ENCODE measurements at regions not wholly inside any gene's neighbourhood (a gene's known extent, or its start where the extent isn't known, plus 50 kb on each side); places are given as distances from the start of the nearest gene placed in this dataset.

DNA sequence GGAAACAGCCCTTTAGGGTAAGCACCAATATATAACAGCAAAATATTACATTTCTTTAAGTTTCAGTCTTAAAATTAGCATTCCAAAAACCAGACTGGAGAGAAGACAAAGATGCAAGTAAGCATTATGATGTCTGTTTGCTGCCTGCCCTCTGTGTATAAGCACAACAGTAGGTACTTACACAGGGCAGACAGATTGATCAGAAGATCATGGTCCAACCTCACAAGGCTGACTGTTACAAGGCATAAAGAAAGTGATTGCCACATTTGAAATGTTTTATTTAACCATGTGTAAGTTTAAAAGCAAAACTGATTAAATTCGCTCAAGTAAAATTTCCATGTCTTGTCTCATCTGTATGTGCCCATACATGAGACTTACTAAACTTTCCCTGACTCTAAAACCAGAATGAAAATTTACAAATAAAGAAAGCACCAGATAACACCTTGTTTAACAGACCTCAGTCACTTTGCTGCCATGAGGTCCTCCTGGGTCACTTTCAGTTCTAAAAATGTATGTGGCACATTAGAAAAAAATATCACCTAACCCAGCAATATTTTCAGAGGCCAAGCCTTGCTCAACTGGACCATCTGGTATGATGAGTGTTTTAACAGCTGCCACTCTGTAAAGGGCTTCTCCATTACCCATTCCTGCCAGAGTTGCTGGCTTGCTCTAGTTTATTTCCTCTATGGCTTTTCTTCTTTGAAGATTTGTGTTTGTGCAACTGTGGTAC, 297.0 kb downstream of the RBM26 start:
- Histone ChIP-seq H3K4me1 (no peaks in the 10 kb centered on the region), H3K9me3 (no peaks in the 10 kb centered on the region), H3K27ac (no peak overlapping the region), H3K36me3 (no peaks in the 10 kb centered on the region), H3K27me3 (no peaks in the 10 kb centered on the region), H3K4me3 (no peak overlapping the region), H3K9ac (ENCODE audit: low read depth in 2 of 2, low read length in 2 of 2) (no peak overlapping the region)
- DNase-seq = no peak
- TF ChIP-seq, protein P1, sequence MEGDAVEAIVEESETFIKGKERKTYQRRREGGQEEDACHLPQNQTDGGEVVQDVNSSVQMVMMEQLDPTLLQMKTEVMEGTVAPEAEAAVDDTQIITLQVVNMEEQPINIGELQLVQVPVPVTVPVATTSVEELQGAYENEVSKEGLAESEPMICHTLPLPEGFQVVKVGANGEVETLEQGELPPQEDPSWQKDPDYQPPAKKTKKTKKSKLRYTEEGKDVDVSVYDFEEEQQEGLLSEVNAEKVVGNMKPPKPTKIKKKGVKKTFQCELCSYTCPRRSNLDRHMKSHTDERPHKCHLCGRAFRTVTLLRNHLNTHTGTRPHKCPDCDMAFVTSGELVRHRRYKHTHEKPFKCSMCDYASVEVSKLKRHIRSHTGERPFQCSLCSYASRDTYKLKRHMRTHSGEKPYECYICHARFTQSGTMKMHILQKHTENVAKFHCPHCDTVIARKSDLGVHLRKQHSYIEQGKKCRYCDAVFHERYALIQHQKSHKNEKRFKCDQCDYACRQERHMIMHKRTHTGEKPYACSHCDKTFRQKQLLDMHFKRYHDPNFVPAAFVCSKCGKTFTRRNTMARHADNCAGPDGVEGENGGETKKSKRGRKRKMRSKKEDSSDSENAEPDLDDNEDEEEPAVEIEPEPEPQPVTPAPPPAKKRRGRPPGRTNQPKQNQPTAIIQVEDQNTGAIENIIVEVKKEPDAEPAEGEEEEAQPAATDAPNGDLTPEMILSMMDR (IDR thresholded peaks at IDR 0.05) = no peak
- intact Hi-C loops (cut with DNase I) = no loop called here

GRCh38 chr13:79098596-79098995, 307.5 kb downstream of the RBM26 start:
- Histone ChIP-seq H3K9me3 (no peaks in the 10 kb centered on the region), H3K9ac (ENCODE audit: low read depth in 2 of 2, low read length in 2 of 2) (no peak overlapping the region), H3K27me3 (no peaks in the 10 kb centered on the region), H3K27ac (no peak overlapping the region), H3K4me1 (no peaks in the 10 kb centered on the region), H3K36me3 (no peaks in the 10 kb centered on the region), H3K4me3 (no peak overlapping the region)
- intact Hi-C loops (cut with DNase I) = no loop called here
- DNase-seq = no peak
- TF ChIP-seq, protein P1 (IDR thresholded peaks at IDR 0.05) = no peak

DNA sequence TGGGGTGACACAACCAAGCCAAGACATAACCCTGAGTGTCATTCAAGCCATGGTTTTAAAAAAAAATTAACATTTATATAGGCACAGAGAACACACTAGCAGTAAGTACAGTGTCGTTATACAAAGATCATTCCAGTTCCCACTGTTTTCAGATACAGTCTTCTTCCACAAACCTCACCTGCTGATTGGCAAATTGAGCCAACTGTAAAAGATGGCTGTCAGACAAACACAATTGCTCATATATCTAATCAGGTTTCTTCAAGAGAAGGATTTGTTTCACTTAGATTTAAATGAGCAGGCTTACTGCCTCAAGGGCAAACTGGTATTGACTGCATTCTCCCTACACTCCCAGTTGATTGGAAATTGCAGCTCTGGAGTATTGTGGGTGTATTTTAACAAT, 308.9 kb downstream of the RBM26 start:
- no peaks in the 10 kb centered on the region for H3K27me3 ChIP-seq
- H3K36me3 ChIP-seq = no peaks in the 10 kb centered on the region
- H3K9ac ChIP-seq (ENCODE audit: low read depth in 2 of 2, low read length in 2 of 2) = no peak overlapping the region
- TF ChIP-seq, protein P1 (IDR thresholded peaks at IDR 0.05) = no peak
- H3K4me1 ChIP-seq = no peaks in the 10 kb centered on the region
- H3K4me3 ChIP-seq = no peak overlapping the region
- no peak for DNase-seq
- intact Hi-C loops (cut with DNase I) = no loop called here
- H3K27ac ChIP-seq = no peak overlapping the region
- no peaks in the 10 kb centered on the region for H3K9me3 ChIP-seq

GRCh38 chr13:79096099-79096498, 310.0 kb downstream of the RBM26 start:
- no peak for DNase-seq

DNA sequence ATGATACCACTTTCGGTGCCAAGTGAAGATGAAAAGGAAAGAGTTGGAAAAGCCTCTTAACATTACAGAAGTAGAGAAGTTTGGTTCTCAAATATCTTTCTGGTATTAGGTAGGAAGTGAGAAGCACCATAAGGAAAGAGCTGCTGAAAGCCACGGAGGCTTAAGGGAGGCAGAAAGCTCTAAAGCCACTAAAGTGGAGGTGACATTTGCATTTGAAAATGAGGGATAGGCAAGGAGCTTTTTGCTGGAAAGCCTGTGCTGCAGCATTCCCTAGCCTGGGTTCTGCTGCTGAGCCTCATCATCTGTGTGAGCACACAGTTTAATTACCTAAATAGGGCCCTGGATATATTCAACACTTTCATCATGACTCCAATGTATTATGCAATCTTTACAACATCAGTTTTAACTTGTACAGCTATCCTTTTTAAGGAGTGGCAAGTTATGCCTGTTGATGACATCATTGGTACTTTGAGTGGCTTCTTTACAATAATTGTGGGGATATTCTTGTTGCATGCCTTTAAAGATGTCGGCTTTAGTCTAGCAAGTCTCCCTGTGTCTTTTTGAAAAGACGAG, 315.4 kb downstream of the RBM26 start:
- DNase-seq = no peak
- H3K27me3 ChIP-seq = no peaks in the 10 kb centered on the region
- TF ChIP-seq, protein P1 (IDR thresholded peaks at IDR 0.05) = no peak
- no peaks in the 10 kb centered on the region for H3K4me1 ChIP-seq
- no peaks in the 10 kb centered on the region for H3K36me3 ChIP-seq
- H3K4me3 ChIP-seq = no peak overlapping the region
- intact Hi-C loops (cut with DNase I) = no loop called here
- H3K27ac ChIP-seq = no peak overlapping the region
- no peak overlapping the region for H3K9ac ChIP-seq (ENCODE audit: low read depth in 2 of 2, low read length in 2 of 2)
- H3K9me3 ChIP-seq = no peaks in the 10 kb centered on the region

More at GRCh38 chr13:79096099-79096498, 310.0 kb downstream of the RBM26 start:
- Histone ChIP-seq H3K27ac (no peak overlapping the region), H3K4me1 (no peaks in the 10 kb centered on the region), H3K9me3 (no peaks in the 10 kb centered on the region), H3K27me3 (no peaks in the 10 kb centered on the region), H3K9ac (ENCODE audit: low read depth in 2 of 2, low read length in 2 of 2) (no peak overlapping the region), H3K4me3 (no peak overlapping the region), H3K36me3 (no peaks in the 10 kb centered on the region)
- TF ChIP-seq, protein P1 (IDR thresholded peaks at IDR 0.05) = no peak
- intact Hi-C loops (cut with DNase I) = no loop called here
